Fibroblast of lung (primary cell): ENCODE measurements at regions not wholly inside any gene's neighbourhood (a gene's known extent, or its start where the extent isn't known, plus 50 kb on each side); places are given as distances from the start of the nearest gene placed in this dataset.

Experiments
- DNase-seq, 2 donors: peaks; one replicate each; pipeline versions ENCODE4 v3.0.0 to v3.0.0-alpha.2; 2010; ENCODE audit warnings: low read depth in 2 of 2
- H2AFZ ChIP-seq: 2 replicates; pipeline ENCODE4 v1.5.1; 2012; ENCODE audit warnings: low read length, control low read depth, inconsistent platforms
- H3K27ac ChIP-seq: 2 replicates; pipeline ENCODE4 v1.5.1; 2011; ENCODE audit warnings: low read length, control low read depth; ENCODE audit not compliant: insufficient read depth
- H3K27me3 ChIP-seq: 2 replicates; pipeline ENCODE4 v1.5.1; 2011; ENCODE audit warnings: mild to moderate bottlenecking, low read length; ENCODE audit not compliant: control insufficient read depth, insufficient read depth
- H3K36me3 ChIP-seq: 2 replicates; pipeline ENCODE4 v1.5.1; 2011; ENCODE audit warnings: low read length; ENCODE audit not compliant: control insufficient read depth, insufficient read depth
- H3K4me1 ChIP-seq: 2 replicates; pipeline ENCODE4 v1.5.1; 2011; ENCODE audit warnings: low read length; ENCODE audit not compliant: control insufficient read depth, insufficient read depth; ENCODE audit errors: extremely low read depth
- H3K4me2 ChIP-seq: 2 replicates; pipeline ENCODE4 v1.5.1; 2011; ENCODE audit warnings: low read length, control low read depth; ENCODE audit not compliant: insufficient read depth; ENCODE audit errors: extremely low read depth
- H3K4me3 ChIP-seq, 4 experiments: fragments of 200-600 bp in 1 of 4; sonication (generic) in 1 of 4; replicated peaks in 1 of 4; 2 replicates each; pipeline ENCODE4 v1.5.1; 2011 to 2016; ENCODE audit warnings: low read length in 4 of 4, low read depth in 3 of 4, mild to moderate bottlenecking in 3 of 4, control low read depth in 2 of 4, inconsistent platforms in 1 of 4, mixed read lengths in 1 of 4; ENCODE audit not compliant: insufficient read depth in 1 of 4; ENCODE audit errors: control extremely low read depth in 1 of 4
- H3K79me2 ChIP-seq: 2 replicates; pipeline ENCODE4 v1.5.1; 2012; ENCODE audit warnings: mild to moderate bottlenecking, low read length, inconsistent platforms; ENCODE audit not compliant: control insufficient read depth, insufficient read depth
- H3K9ac ChIP-seq: 2 replicates; pipeline ENCODE4 v1.5.1; 2011; ENCODE audit warnings: mild to moderate bottlenecking, low read length, control low read depth; ENCODE audit not compliant: insufficient read depth
- H3K9me3 ChIP-seq: 2 replicates; pipeline ENCODE4 v1.5.1; 2012; ENCODE audit warnings: low read depth, low read length; ENCODE audit not compliant: control insufficient read depth, insufficient read depth
- H4K20me1 ChIP-seq: 2 replicates; pipeline ENCODE4 v1.5.1; 2011; ENCODE audit warnings: low read length; ENCODE audit not compliant: control insufficient read depth, insufficient read depth; ENCODE audit errors: extremely low read depth
- CTCF ChIP-seq, 2 donors: IDR thresholded peaks in 1 of 2; conservative IDR thresholded peaks in 1 of 2; 1 replicate in 1 of 2; 2 replicates in 1 of 2; pipeline ENCODE4 v1.5.1; 2011 to 2012; ENCODE audit warnings: low read length in 2 of 2, control low read depth in 1 of 2, inconsistent platforms in 1 of 2, low read depth in 1 of 2, mild to moderate bottlenecking in 1 of 2
- EZH2 ChIP-seq: IDR thresholded peaks from 2 replicates; pipeline ENCODE4 v1.5.1; 2012; ENCODE audit warnings: low read length, control low read depth, mild to moderate bottlenecking; ENCODE audit errors: missing control alignments

- H3K27me3 ChIP-seq, result no peaks in the 10 kb centered on the region
- TF ChIP-seq EZH2 (no peak), CTCF (conservative IDR thresholded peaks at IDR 0.05 in 1 of 2, IDR thresholded peaks at IDR 0.05 in 1 of 2; ENCODE audit: low read depth in 1 of 2, low read length in 2 of 2) (no peak)
- H2AFZ ChIP-seq, result no peak overlapping the region
- no peak for DNase-seq
- no peak overlapping the region for H3K4me2 ChIP-seq
- H4K20me1 ChIP-seq, result no peaks in the 10 kb centered on the region
- H3K27ac ChIP-seq, result no peak overlapping the region
- no peak overlapping the region for H3K4me3 ChIP-seq
- H3K9ac ChIP-seq, result no peak overlapping the region
- no peaks in the 10 kb centered on the region for H3K9me3 ChIP-seq
- no peaks in the 10 kb centered on the region for H3K36me3 ChIP-seq
- no peaks in the 10 kb centered on the region for H3K79me2 ChIP-seq
- H3K4me1 ChIP-seq, result peaks cover 2% of the 10 kb centered on the region
Observed at GRCh38 chr13:73908809-73909208, 225.4 kb downstream of the KLF12 start.

- Histone ChIP-seq H3K79me2 (no peaks in the 10 kb centered on the region), H3K9me3 (no peaks in the 10 kb centered on the region)
- TF ChIP-seq EZH2, result no peak
- no peak for TF ChIP-seq CTCF (conservative IDR thresholded peaks at IDR 0.05 in 1 of 2, IDR thresholded peaks at IDR 0.05 in 1 of 2; ENCODE audit: low read depth in 1 of 2, low read length in 2 of 2)
Observed at GRCh38 chr13:73904625-73905024, 229.6 kb downstream of the KLF12 start.

GRCh38 chr13:73903561-73903960 is 230.6 kb downstream of the KLF12 start:
- DNase-seq, result no peak
- TF ChIP-seq EZH2 (no peak), CTCF (conservative IDR thresholded peaks at IDR 0.05 in 1 of 2, IDR thresholded peaks at IDR 0.05 in 1 of 2; ENCODE audit: low read depth in 1 of 2, low read length in 2 of 2) (no peak)
- no peaks in the 10 kb centered on the region for H4K20me1 ChIP-seq
- H3K4me1 ChIP-seq, result no peaks in the 10 kb centered on the region
- H3K79me2 ChIP-seq, result no peaks in the 10 kb centered on the region
- H2AFZ ChIP-seq, result no peak overlapping the region
- H3K9me3 ChIP-seq, result no peaks in the 10 kb centered on the region
- H3K36me3 ChIP-seq, result no peaks in the 10 kb centered on the region
- no peak overlapping the region for H3K4me2 ChIP-seq
- no peaks in the 10 kb centered on the region for H3K27me3 ChIP-seq
- no peak overlapping the region for H3K4me3 ChIP-seq
- no peak overlapping the region for H3K27ac ChIP-seq
- no peak overlapping the region for H3K9ac ChIP-seq

More at GRCh38 chr13:73904625-73905024, 229.6 kb downstream of the KLF12 start:
- H3K9ac ChIP-seq, result no peak overlapping the region
- no peak overlapping the region for H3K4me3 ChIP-seq
- no peaks in the 10 kb centered on the region for H3K4me1 ChIP-seq
- H2AFZ ChIP-seq, result no peak overlapping the region
- DNase-seq, result no peak
- H3K27ac ChIP-seq, result no peak overlapping the region
- no peaks in the 10 kb centered on the region for H3K36me3 ChIP-seq
- H4K20me1 ChIP-seq, result no peaks in the 10 kb centered on the region
- no peaks in the 10 kb centered on the region for H3K27me3 ChIP-seq
- no peak overlapping the region for H3K4me2 ChIP-seq
